PC-9 (cell line): ENCODE measurements at regions not wholly inside any gene's neighbourhood (a gene's known extent, or its start where the extent isn't known, plus 50 kb on each side); places are given as distances from the start of the nearest gene placed in this dataset.

Source experiments
- EZH2 ChIP-seq: fragments of 200-600 bp; sonication (generic); IDR thresholded peaks from 2 replicates; pipeline ENCODE4 v1.8.0; 2017; ENCODE audit warnings: antibody characterized with exemption, low read depth
- TF ChIP-seq, protein P1 (sequence below): fragments of 200-600 bp; sonication (generic); conservative IDR thresholded peaks from 2 replicates; pipeline ENCODE4 v1.6.1; 2017; ENCODE audit warnings: mixed run types, antibody characterized with exemption, mild to moderate bottlenecking, moderate library complexity

DNA sequence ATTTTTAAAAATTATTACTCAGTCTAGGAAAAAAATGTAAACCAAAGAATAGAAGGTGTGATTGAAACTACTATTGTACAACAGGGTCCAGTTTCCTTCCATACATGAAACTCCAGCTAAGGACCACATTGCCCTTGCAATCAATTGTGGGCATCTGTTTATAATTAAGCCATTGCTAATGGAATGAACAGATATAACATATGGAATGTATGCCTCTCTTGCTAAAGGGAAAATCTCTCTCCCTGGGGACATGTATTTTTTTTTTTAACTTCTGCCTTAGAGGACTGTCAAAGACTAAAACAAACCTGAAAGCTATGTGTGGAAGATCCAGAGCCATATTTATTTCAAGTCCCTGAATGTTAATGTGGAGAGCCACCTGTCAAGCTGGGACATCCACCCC lies 336.8 kb upstream of the MANEA start:
- TF ChIP-seq, protein P1, sequence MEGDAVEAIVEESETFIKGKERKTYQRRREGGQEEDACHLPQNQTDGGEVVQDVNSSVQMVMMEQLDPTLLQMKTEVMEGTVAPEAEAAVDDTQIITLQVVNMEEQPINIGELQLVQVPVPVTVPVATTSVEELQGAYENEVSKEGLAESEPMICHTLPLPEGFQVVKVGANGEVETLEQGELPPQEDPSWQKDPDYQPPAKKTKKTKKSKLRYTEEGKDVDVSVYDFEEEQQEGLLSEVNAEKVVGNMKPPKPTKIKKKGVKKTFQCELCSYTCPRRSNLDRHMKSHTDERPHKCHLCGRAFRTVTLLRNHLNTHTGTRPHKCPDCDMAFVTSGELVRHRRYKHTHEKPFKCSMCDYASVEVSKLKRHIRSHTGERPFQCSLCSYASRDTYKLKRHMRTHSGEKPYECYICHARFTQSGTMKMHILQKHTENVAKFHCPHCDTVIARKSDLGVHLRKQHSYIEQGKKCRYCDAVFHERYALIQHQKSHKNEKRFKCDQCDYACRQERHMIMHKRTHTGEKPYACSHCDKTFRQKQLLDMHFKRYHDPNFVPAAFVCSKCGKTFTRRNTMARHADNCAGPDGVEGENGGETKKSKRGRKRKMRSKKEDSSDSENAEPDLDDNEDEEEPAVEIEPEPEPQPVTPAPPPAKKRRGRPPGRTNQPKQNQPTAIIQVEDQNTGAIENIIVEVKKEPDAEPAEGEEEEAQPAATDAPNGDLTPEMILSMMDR: no peak
- no peak for TF ChIP-seq EZH2
